ENCODE measurements at regions not wholly inside any gene's neighbourhood (a gene's known extent, or its start where the extent isn't known, plus 50 kb on each side); places are given as distances from the start of the nearest gene placed in this dataset.
"Not testable (repeated sequence)": the region's sequence is repeated elsewhere in the genome, so short reads cannot be mapped to it uniquely, and the experiment has no call there.

- WGBS, 3 donors = 80 to 89% (median 82%) methylated on average over 7 of the region's 7 CpGs
- H3K27ac ChIP-seq = no peak overlapping the region
- intact Hi-C loops (cut with DNase I) = no loop called here
- H3K4me1 ChIP-seq (ENCODE audit: insufficient read depth) = no peaks in the 10 kb centered on the region
- no peaks in the 10 kb centered on the region for H3K9me3 ChIP-seq
- no peaks in the 10 kb centered on the region for H3K27me3 ChIP-seq
- TF ChIP-seq POLR2A (IDR thresholded peaks at IDR 0.05) (no peak), EP300 (IDR thresholded peaks at IDR 0.05) (no peak), CTCF (IDR thresholded peaks at IDR 0.05) (no peak)
- H3K36me3 ChIP-seq = no peaks in the 10 kb centered on the region
- no peak overlapping the region for H3K4me3 ChIP-seq
- no peak for DNase-seq
Measured at GRCh38 chr4:188660796-188661195, 521.6 kb downstream of the TRIML1 start.

DNA sequence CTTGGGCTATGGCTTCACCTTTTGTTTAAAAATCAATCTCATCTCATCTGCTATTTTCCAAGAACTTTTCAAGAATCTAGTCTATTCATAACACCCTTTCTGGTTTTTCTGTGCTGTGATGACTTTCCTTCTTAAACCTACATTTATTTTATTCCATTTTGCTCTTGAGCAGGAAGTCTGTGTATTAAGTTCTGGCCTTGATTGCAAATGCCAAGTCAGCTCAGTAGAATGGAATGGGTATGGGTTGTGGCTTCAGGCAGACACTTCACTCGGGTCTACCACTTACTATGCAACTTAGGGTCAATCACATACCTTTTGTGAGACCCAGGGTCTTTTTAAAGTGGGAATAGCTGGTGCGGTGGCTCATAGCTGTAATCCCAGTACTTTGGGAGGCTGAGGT lies 522.3 kb downstream of the TRIML1 start:
- intact Hi-C loops (cut with DNase I) = no loop called here
- H3K4me1 ChIP-seq (ENCODE audit: insufficient read depth) = no peaks in the 10 kb centered on the region
- H3K27me3 ChIP-seq = no peaks in the 10 kb centered on the region
- WGBS, 3 donors = 83 to 88% (median 84%) methylated on average over 2 of the region's 2 CpGs
- H3K9me3 ChIP-seq = no peaks in the 10 kb centered on the region
- no peak overlapping the region for H3K4me3 ChIP-seq
- no peak for DNase-seq
- TF ChIP-seq CTCF (IDR thresholded peaks at IDR 0.05) (no peak), EP300 (IDR thresholded peaks at IDR 0.05) (no peak), POLR2A (IDR thresholded peaks at IDR 0.05) (no peak)
- H3K36me3 ChIP-seq = no peaks in the 10 kb centered on the region
- H3K27ac ChIP-seq = no peak overlapping the region

DNA sequence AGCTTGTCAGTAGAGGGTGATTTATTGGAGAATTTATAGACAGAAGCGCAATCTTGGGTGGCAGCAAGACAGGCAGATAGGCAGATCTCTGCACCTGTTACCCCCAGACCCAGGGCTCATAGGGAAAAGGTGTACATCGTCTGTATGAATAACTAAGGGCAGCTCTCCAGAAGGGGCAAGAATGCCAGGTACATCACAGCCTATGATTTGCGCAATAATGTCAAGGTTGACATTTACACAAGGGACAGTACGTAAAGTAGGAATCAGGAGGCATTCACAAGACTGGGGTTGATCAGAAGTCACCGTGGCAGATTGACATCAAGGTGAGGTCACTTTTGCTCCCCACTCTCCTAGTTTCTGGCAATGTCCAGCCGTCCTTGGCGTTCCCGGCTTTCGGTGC lies 524.1 kb downstream of the TRIML1 start:
- no peaks in the 10 kb centered on the region for H3K4me1 ChIP-seq (ENCODE audit: insufficient read depth)
- H3K4me3 ChIP-seq = no peak overlapping the region
- H3K9me3 ChIP-seq = no peaks in the 10 kb centered on the region
- H3K27ac ChIP-seq = no peak overlapping the region
- intact Hi-C loops (cut with DNase I) = no loop called here
- 85 to 91% (median 86%) methylated on average over 9 of the region's 9 CpGs for WGBS, 3 donors
- no peak for DNase-seq
- TF ChIP-seq EP300 (IDR thresholded peaks at IDR 0.05) (no peak), CTCF (IDR thresholded peaks at IDR 0.05) (no peak), POLR2A (IDR thresholded peaks at IDR 0.05) (no peak)
- H3K27me3 ChIP-seq = no peaks in the 10 kb centered on the region
- H3K36me3 ChIP-seq = no peaks in the 10 kb centered on the region

DNA sequence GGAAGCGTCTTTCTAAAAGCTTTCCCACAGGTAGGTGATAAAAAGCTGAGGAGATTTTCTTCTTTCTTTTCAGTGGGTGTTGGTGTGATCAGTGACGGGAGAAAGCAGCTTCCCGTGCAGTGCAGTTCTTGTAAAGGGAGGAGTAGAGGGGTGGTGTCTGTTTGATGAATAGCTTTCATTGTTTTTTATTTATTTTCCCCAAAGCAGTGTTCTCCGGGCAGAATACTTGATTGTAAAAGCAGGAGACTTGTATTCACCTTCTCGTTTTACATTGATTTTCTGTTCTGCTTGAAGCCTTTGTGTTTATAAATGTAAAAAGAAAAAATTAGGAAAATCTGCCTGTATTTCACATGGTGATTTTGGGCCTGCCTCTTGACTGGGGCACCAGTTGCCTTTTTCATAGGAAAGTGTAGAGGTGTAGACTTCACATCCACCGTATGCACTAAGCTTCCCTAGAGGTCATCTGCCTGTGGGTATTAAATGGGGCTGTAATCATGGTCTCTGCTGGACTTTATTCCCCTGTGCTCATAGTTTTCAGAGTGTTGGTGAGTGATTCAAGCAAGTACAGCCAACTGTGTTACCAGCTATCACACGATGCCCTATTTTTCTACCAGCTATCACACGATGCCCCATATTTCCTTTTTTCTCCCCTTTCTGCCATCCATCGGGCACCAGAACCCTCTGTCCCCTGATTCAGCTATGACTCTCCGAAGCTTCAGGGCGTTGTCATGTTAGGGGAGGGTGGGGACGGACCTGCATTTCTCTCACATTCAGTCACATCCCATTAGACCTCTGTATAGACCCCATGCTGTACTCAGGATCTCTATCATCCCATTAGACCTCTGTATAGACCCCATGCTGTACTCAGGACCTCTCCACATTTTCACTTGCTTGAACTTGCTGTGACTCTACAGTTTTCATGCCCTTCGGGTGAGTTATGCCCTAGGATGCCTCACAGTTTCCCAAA lies 526.5 kb downstream of the TRIML1 start:
- TF ChIP-seq POLR2A (IDR thresholded peaks at IDR 0.05) = no peak
- TF ChIP-seq CTCF (IDR thresholded peaks at IDR 0.05) = no peak
- TF ChIP-seq EP300 (IDR thresholded peaks at IDR 0.05) = no peak
- intact Hi-C loops (cut with DNase I) = no loop called here
- Histone ChIP-seq H3K36me3 (no peaks in the 10 kb centered on the region), H3K4me3 (no peak overlapping the region), H3K27ac (no peak overlapping the region), H3K27me3 (no peaks in the 10 kb centered on the region), H3K9me3 (no peaks in the 10 kb centered on the region), H3K4me1 (ENCODE audit: insufficient read depth) (no peaks in the 10 kb centered on the region)
- DNase-seq = no peak
- WGBS, 3 donors = 40 to 53% (median 50%) methylated on average over 13 of the region's 13 CpGs

DNA sequence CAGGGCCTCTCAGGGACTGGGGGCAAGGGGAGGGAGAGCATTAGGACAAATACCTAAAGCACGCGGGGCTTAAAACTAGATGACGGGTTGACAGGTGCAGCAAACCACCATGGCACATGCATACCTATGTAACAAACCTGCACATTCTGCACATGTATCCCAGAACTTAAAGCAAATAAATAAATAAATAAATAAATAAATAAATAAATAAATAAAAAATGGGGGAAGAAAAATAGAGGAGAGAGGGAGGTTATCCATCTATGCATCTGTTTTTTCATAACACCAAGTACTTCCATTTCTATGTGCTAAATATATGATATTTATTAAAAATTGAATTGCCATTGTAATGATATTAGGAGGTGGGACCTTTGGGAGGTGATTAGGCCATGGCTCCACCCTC lies 539.5 kb downstream of the TRIML1 start:
- H3K27ac ChIP-seq; H3K36me3 ChIP-seq; DNase-seq; H3K4me1 ChIP-seq (ENCODE audit: insufficient read depth); H3K9me3 ChIP-seq; H3K27me3 ChIP-seq; H3K4me3 ChIP-seq; intact Hi-C loops (cut with DNase I): not testable (repeated sequence)
- 96 to 98% (median 96%) methylated on average over 3 of the region's 3 CpGs for WGBS, 3 donors
